Keratinocyte (primary cell): ENCODE measurements at regions not wholly inside any gene's neighbourhood (a gene's known extent, or its start where the extent isn't known, plus 50 kb on each side); places are given as distances from the start of the nearest gene placed in this dataset.

Experiments used
- DNase-seq: peaks from one replicate; pipeline ENCODE4 v3.0.0-alpha.2; 2011; ENCODE audit warnings: low read depth, missing footprints, low spot score
- FAIRE-seq: peaks from 2 replicates; lab custom pipeline; 2011; peaks lifted over from hg19 to GRCh38; lab: Jason Lieb, UNC
- H2AFZ ChIP-seq: 2 replicates; pipeline ENCODE4 v1.6.0; 2012; ENCODE audit warnings: low read length, control low read depth, inconsistent platforms; ENCODE audit not compliant: control insufficient read depth
- H3K27ac ChIP-seq: 2 replicates; pipeline ENCODE4 v1.5.1; 2011; ENCODE audit warnings: low read length; ENCODE audit not compliant: control insufficient read depth, insufficient read depth
- H3K27me3 ChIP-seq: 3 replicates; pipeline ENCODE4 v1.6.0; 2011; ENCODE audit warnings: low read length; ENCODE audit not compliant: control insufficient read depth, insufficient read depth; ENCODE audit errors: extremely low read depth
- H3K36me3 ChIP-seq, 2 experiments: 2 replicates in 1 of 2; 3 replicates in 1 of 2; pipeline ENCODE4 v1.5.1; 2011; ENCODE audit warnings: low read length in 2 of 2, mild to moderate bottlenecking in 1 of 2; ENCODE audit not compliant: control insufficient read depth in 2 of 2, insufficient read depth in 2 of 2; ENCODE audit errors: extremely low read depth in 1 of 2
- H3K4me1 ChIP-seq: 3 replicates; pipeline ENCODE4 v1.5.1; 2011; ENCODE audit warnings: low read length; ENCODE audit not compliant: control insufficient read depth, insufficient read depth; ENCODE audit errors: extremely low read depth
- H3K4me2 ChIP-seq: 3 replicates; pipeline ENCODE4 v1.6.0; 2011; ENCODE audit warnings: low read depth, low read length; ENCODE audit not compliant: control insufficient read depth, insufficient read depth; ENCODE audit errors: extremely low read depth
- H3K4me3 ChIP-seq, 3 experiments: fragments of 200-600 bp in 1 of 3; sonication (generic) in 1 of 3; 2 replicates in 2 of 3; 3 replicates in 1 of 3; pipeline ENCODE4 v1.5.1; 2011 to 2016; ENCODE audit warnings: low read length in 3 of 3, mild to moderate bottlenecking in 3 of 3, control low read depth in 2 of 3, inconsistent platforms in 1 of 3, low read depth in 1 of 3, mixed read lengths in 1 of 3, mixed run types in 1 of 3, moderate library complexity in 1 of 3; ENCODE audit not compliant: control insufficient read depth in 2 of 3, insufficient read depth in 2 of 3; ENCODE audit errors: extremely low read depth in 1 of 3
- H3K79me2 ChIP-seq: 2 replicates; pipeline ENCODE4 v1.6.0; 2012; ENCODE audit warnings: low read length; ENCODE audit not compliant: control insufficient read depth, insufficient read depth
- H3K9ac ChIP-seq: 3 replicates; pipeline ENCODE4 v1.6.0; 2011; ENCODE audit warnings: low read length; ENCODE audit not compliant: control insufficient read depth, insufficient read depth; ENCODE audit errors: extremely low read depth
- H3K9me1 ChIP-seq: 3 replicates; pipeline ENCODE4 v1.6.0; 2011; ENCODE audit warnings: low read length; ENCODE audit not compliant: control insufficient read depth, insufficient read depth; ENCODE audit errors: extremely low read depth
- H3K9me3 ChIP-seq: 2 replicates; pipeline ENCODE4 v1.5.1; 2012; ENCODE audit warnings: low read depth, low read length; ENCODE audit not compliant: control insufficient read depth
- H4K20me1 ChIP-seq: 3 replicates; pipeline ENCODE4 v1.6.0; 2011; ENCODE audit warnings: low read length; ENCODE audit not compliant: control insufficient read depth, insufficient read depth; ENCODE audit errors: extremely low read depth
- EZH2 ChIP-seq: IDR thresholded peaks from one replicate; pipeline ENCODE4 v1.6.1; 2012; ENCODE audit warnings: inconsistent platforms, mild to moderate bottlenecking, low read length, moderate library complexity
- dilution Hi-C: fragments of 300-500 bp; cut with MboI; formaldehyde crosslinking; loops from one replicate; pipeline ENCODE4 v1.7.0; 2020; ENCODE audit warnings: low sequenced_read_pairs; ENCODE audit not compliant: extremely low pct_ligation_motif_present
- TF ChIP-seq, protein P1 (sequence below), 3 experiments: IDR thresholded peaks in 1 of 3; conservative IDR thresholded peaks in 1 of 3; optimal IDR thresholded peaks in 1 of 3; 2 replicates in 2 of 3; 3 replicates in 1 of 3; pipeline versions ENCODE3 to v1.5.1; 2011; ENCODE audit warnings: low read length in 3 of 3, mild to moderate bottlenecking in 3 of 3, moderate library complexity in 2 of 3, control low read depth in 1 of 3, inconsistent platforms in 1 of 3; ENCODE audit not compliant: insufficient read depth in 2 of 3; ENCODE audit errors: extremely low read depth in 1 of 3

DNA sequence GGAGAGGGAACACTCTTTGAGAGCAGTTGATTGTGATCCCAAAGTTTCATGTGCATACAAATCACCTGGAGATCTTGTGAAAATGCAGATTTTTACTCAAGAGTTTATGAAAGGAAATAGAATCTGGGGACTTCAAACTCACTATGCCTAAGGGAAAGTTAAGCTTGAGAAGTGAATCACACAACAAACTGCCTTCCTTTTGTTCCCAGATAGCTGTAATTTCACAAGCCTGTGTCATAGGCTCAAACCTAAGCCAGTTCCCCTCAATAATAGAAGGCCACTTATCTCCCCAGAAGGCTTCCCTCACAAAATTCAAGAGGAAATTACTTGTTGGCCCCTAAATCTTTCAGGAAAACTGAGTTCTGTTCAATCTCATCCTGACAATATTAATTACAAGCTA lies 132.8 kb upstream of the MAGEB16 start:
- Histone ChIP-seq H3K4me2 (no peak overlapping the region), H3K79me2 (no peaks in the 10 kb centered on the region), H3K36me3 (no peaks in the 10 kb centered on the region), H3K4me3 (no peak overlapping the region), H3K9me1 (no peaks in the 10 kb centered on the region), H3K9me3 (no peaks in the 10 kb centered on the region), H2AFZ (no peak overlapping the region), H3K9ac (no peak overlapping the region), H3K27ac (no peak overlapping the region), H3K4me1 (peaks cover 2% of the 10 kb centered on the region), H4K20me1 (no peaks in the 10 kb centered on the region), H3K27me3 (no peaks in the 10 kb centered on the region)
- FAIRE-seq (no peak), DNase-seq (no peak)
- dilution Hi-C loops = no loop called here
- TF ChIP-seq, protein P1, sequence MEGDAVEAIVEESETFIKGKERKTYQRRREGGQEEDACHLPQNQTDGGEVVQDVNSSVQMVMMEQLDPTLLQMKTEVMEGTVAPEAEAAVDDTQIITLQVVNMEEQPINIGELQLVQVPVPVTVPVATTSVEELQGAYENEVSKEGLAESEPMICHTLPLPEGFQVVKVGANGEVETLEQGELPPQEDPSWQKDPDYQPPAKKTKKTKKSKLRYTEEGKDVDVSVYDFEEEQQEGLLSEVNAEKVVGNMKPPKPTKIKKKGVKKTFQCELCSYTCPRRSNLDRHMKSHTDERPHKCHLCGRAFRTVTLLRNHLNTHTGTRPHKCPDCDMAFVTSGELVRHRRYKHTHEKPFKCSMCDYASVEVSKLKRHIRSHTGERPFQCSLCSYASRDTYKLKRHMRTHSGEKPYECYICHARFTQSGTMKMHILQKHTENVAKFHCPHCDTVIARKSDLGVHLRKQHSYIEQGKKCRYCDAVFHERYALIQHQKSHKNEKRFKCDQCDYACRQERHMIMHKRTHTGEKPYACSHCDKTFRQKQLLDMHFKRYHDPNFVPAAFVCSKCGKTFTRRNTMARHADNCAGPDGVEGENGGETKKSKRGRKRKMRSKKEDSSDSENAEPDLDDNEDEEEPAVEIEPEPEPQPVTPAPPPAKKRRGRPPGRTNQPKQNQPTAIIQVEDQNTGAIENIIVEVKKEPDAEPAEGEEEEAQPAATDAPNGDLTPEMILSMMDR (optimal IDR thresholded peaks at IDR 0.05 in 1 of 3, IDR thresholded peaks at IDR 0.05 in 1 of 3, conservative IDR thresholded peaks at IDR 0.05 in 1 of 3; ENCODE audit: extremely low read depth in 1 of 3, insufficient read depth in 2 of 3, low read length in 3 of 3) = no peak
- TF ChIP-seq EZH2 = no peak

DNA sequence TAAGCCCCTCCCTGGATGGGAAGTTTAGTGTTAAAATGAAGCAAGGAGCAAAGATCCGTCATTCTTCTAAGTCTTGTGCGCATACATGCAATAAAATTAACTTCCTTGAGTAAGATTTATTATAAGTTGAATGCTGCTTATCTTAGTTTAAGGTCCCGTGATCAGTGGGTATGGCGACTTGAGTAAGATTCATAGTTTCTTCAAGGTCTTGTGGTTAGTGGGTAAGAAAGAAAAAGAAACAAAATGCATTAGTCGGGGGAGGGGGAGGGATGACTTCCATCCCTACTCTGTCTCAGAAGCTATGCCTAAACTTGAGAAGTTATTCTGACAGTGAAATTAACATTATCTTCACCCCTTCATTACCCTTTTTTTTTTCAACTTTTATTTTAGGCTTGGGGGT lies 127.3 kb upstream of the MAGEB16 start:
- Histone ChIP-seq H3K9me1 (no peaks in the 10 kb centered on the region), H4K20me1 (no peaks in the 10 kb centered on the region), H3K9ac (no peak overlapping the region), H3K79me2 (no peaks in the 10 kb centered on the region), H2AFZ (no peak overlapping the region), H3K9me3 (no peaks in the 10 kb centered on the region), H3K4me2 (no peak overlapping the region), H3K4me3 (no peak overlapping the region), H3K36me3 (no peaks in the 10 kb centered on the region), H3K4me1 (no peaks in the 10 kb centered on the region), H3K27ac (no peak overlapping the region), H3K27me3 (no peaks in the 10 kb centered on the region)
- FAIRE-seq (no peak), DNase-seq (no peak)
- TF ChIP-seq, protein P1 (optimal IDR thresholded peaks at IDR 0.05 in 1 of 3, IDR thresholded peaks at IDR 0.05 in 1 of 3, conservative IDR thresholded peaks at IDR 0.05 in 1 of 3; ENCODE audit: extremely low read depth in 1 of 3, insufficient read depth in 2 of 3, low read length in 3 of 3) = no peak
- no peak for TF ChIP-seq EZH2
- dilution Hi-C loops = no loop called here
